LNCAP (cell line): ENCODE measurements at regions not wholly inside any gene's neighbourhood (a gene's known extent, or its start where the extent isn't known, plus 50 kb on each side); places are given as distances from the start of the nearest gene placed in this dataset.

Experiments used
- TF ChIP-seq, protein P1 (sequence below): fragments of 450-650 bp; IDR thresholded peaks from 2 replicates; pipeline ENCODE4 v1.5.1; 2017; ENCODE audit warnings: mild to moderate bottlenecking

- TF ChIP-seq, protein P1, sequence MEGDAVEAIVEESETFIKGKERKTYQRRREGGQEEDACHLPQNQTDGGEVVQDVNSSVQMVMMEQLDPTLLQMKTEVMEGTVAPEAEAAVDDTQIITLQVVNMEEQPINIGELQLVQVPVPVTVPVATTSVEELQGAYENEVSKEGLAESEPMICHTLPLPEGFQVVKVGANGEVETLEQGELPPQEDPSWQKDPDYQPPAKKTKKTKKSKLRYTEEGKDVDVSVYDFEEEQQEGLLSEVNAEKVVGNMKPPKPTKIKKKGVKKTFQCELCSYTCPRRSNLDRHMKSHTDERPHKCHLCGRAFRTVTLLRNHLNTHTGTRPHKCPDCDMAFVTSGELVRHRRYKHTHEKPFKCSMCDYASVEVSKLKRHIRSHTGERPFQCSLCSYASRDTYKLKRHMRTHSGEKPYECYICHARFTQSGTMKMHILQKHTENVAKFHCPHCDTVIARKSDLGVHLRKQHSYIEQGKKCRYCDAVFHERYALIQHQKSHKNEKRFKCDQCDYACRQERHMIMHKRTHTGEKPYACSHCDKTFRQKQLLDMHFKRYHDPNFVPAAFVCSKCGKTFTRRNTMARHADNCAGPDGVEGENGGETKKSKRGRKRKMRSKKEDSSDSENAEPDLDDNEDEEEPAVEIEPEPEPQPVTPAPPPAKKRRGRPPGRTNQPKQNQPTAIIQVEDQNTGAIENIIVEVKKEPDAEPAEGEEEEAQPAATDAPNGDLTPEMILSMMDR, result no peak
Measured at GRCh38 chr16:59370717-59371116, 636.6 kb upstream of the GOT2 start.

DNA sequence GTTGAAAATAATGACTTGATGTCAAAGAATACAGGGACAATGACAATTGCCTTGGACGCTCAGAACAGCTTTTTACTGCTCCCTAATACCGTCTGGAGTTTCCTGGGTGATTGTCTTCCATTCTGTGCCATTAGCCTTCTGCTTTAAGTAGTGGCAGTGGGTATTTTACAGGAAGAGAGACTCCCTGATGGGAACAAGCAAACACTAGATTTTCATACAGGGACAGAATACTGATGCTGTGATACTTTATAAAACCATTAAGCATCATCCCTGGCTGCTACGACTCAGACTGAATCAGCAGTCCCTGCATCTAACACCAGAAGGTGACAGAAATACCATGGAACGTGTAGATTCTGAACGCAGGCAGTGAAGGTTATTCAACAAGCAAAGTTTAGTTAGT lies 635.4 kb upstream of the GOT2 start:
- TF ChIP-seq, protein P1, result no peak

- TF ChIP-seq, protein P1, result no peak
Measured at GRCh38 chr16:59368586-59368985, 634.5 kb upstream of the GOT2 start.

DNA sequence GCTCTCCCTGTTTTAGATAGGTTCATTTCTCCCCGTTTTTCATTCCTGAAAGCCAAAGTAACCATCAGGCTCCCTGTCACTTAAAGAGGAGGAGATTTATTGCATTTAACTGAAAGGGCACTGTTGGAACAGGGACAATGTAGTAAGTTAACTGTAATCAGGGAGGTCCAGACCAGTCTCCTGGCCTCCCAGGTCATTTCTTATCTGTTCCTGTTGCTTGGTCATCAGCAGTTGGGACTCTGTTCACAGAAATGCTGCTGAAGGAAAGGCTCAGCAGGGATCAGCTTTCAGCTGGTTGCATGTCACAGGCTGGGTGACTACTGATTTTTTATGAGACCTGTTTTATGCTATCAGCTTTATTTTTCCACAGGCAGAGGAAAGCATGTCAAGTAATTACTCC lies 622.6 kb upstream of the GOT2 start:
- TF ChIP-seq, protein P1, result no peak

DNA sequence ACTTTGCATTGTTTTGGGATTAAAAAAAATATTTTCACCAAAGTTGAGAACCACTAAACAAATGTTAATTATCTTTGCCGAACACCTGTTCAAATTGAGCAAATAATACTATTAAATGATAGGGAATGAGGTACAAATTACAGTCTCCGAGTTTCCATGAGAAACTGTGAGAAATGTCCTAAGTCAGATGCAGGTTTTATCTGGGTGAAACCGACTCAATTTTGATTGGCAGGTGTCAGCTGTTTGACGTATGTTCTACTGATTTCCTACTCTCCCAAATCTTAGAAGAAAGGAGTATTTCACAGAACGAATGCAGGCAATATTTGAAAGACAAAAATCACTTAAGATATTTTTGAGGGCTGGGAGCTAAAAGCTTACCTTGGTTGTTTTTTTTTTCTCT lies 622.0 kb upstream of the GOT2 start:
- TF ChIP-seq, protein P1, result no peak

- TF ChIP-seq, protein P1, result no peak
Measured at GRCh38 chr16:59355704-59356103, 621.6 kb upstream of the GOT2 start.

- TF ChIP-seq, protein P1, result no peak
Measured at GRCh38 chr16:59351305-59351903, 617.3 kb upstream of the GOT2 start.

GRCh38 chr16:59350670-59351069 lies 616.6 kb upstream of the GOT2 start:
- TF ChIP-seq, protein P1, result no peak
